Hepatocyte (in vitro differentiated cells): ENCODE measurements at regions not wholly inside any gene's neighbourhood (a gene's known extent, or its start where the extent isn't known, plus 50 kb on each side); places are given as distances from the start of the nearest gene placed in this dataset.

ENCODE experiments used
- DNase-seq: peaks from one replicate; pipeline ENCODE4 v3.0.0-alpha.2; 2016; ENCODE audit warnings: low spot score
- H2AFZ ChIP-seq: fragments of 200-600 bp; sonication (generic); 2 replicates; pipeline ENCODE4 v1.6.0; 2016; ENCODE audit warnings: antibody characterized with exemption, mild to moderate bottlenecking
- H3K27ac ChIP-seq: fragments of 200-600 bp; sonication (generic); 2 replicates; pipeline ENCODE4 v1.5.1; 2016; ENCODE audit warnings: mild to moderate bottlenecking
- H3K27me3 ChIP-seq: fragments of 200-600 bp; sonication (generic); 2 replicates; pipeline ENCODE4 v1.6.1; 2016
- H3K36me3 ChIP-seq: fragments of 200-600 bp; sonication (generic); replicated peaks from 2 replicates; pipeline ENCODE4 v1.5.1; 2016; ENCODE audit warnings: low read depth; ENCODE audit not compliant: insufficient read depth
- H3K4me1 ChIP-seq: fragments of 200-600 bp; sonication (generic); 2 replicates; pipeline ENCODE4 v1.5.1; 2016; ENCODE audit warnings: mild to moderate bottlenecking, moderate library complexity; ENCODE audit not compliant: insufficient read depth
- H3K4me2 ChIP-seq: fragments of 200-600 bp; sonication (generic); 2 replicates; pipeline ENCODE4 v1.6.0; 2016
- H3K4me3 ChIP-seq: fragments of 200-600 bp; sonication (generic); 2 replicates; pipeline ENCODE4 v1.5.1; 2016; ENCODE audit warnings: mild to moderate bottlenecking
- H3K79me2 ChIP-seq: fragments of 200-600 bp; sonication (generic); 2 replicates; pipeline ENCODE4 v1.6.0; 2017; ENCODE audit warnings: mild to moderate bottlenecking
- H3K9me2 ChIP-seq: fragments of 200-600 bp; sonication (generic); replicated peaks from 2 replicates; pipeline ENCODE4 v1.6.0; 2017; ENCODE audit warnings: mild to moderate bottlenecking; ENCODE audit not compliant: insufficient read depth
- H3K9me3 ChIP-seq: fragments of 200-600 bp; sonication (generic); 2 replicates; pipeline ENCODE4 v1.5.1; 2016; ENCODE audit warnings: low read depth, mild to moderate bottlenecking
- H4K20me1 ChIP-seq: fragments of 200-600 bp; sonication (generic); 2 replicates; pipeline ENCODE4 v1.6.0; 2016; ENCODE audit warnings: mild to moderate bottlenecking; ENCODE audit not compliant: insufficient read depth, poor library complexity, severe bottlenecking
- EZH2 ChIP-seq: fragments of 200-600 bp; sonication (generic); IDR thresholded peaks from 2 replicates; pipeline ENCODE4 v1.6.1; 2016; ENCODE audit warnings: antibody characterized with exemption, mild to moderate bottlenecking, borderline replicate concordance
- EZH2phosphoT487 ChIP-seq: fragments of 200-600 bp; sonication (generic); IDR thresholded peaks from one replicate; pipeline ENCODE4 v1.6.1; 2018; ENCODE audit warnings: antibody characterized with exemption, mild to moderate bottlenecking, low read depth, moderate library complexity; ENCODE audit not compliant: unreplicated experiment, severe bottlenecking
- WGBS: methylation state at CpG from one replicate; pipeline ENCODE4 v1.1.6; 2016; ENCODE audit warnings: low lambda C conversion rate; ENCODE audit errors: missing lambda C conversion rate; 5-methylcytosine and 5-hydroxymethylcytosine counted together
- TF ChIP-seq, protein P1 (sequence below): fragments of 200-600 bp; sonication (generic); IDR thresholded peaks from 2 replicates; pipeline ENCODE4 v1.5.1; 2016; ENCODE audit warnings: antibody characterized with exemption, mild to moderate bottlenecking; ENCODE audit not compliant: poor library complexity

DNA sequence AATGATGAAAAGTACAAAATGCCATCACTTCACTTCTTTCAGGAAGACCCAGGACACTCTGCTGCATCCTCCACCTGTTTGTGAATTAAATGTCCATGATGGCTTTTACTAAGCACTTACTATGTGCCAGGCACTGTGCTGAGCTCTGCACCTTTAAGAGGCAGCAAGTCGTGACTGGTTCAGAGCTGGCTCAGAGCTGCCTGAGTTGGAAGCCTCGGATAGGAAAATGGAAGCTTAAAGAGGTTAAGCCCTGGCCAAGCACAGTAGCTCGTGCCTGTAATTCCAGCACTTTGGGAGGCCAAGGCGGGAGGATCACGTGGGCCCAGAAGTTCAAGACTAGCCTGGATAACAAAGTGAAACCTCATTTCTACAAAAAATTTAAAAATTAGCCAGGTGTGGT is 95.6 kb downstream of the SNX5 start:
- Histone ChIP-seq H3K27me3 (no peaks in the 10 kb centered on the region), H2AFZ (no peak overlapping the region), H3K27ac (peak overlapping the region; percentile 93), H4K20me1 (no peaks in the 10 kb centered on the region), H3K4me1 (peaks cover 44% of the 10 kb centered on the region), H3K79me2 (no peaks in the 10 kb centered on the region), H3K36me3 (no peaks in the 10 kb centered on the region), H3K9me3 (no peaks in the 10 kb centered on the region), H3K9me2 (no peaks in the 10 kb centered on the region), H3K4me2 (no peak overlapping the region), H3K4me3 (no peak overlapping the region)
- TF ChIP-seq EZH2 (no peak), EZH2phosphoT487 (no peak)
- TF ChIP-seq, protein P1, sequence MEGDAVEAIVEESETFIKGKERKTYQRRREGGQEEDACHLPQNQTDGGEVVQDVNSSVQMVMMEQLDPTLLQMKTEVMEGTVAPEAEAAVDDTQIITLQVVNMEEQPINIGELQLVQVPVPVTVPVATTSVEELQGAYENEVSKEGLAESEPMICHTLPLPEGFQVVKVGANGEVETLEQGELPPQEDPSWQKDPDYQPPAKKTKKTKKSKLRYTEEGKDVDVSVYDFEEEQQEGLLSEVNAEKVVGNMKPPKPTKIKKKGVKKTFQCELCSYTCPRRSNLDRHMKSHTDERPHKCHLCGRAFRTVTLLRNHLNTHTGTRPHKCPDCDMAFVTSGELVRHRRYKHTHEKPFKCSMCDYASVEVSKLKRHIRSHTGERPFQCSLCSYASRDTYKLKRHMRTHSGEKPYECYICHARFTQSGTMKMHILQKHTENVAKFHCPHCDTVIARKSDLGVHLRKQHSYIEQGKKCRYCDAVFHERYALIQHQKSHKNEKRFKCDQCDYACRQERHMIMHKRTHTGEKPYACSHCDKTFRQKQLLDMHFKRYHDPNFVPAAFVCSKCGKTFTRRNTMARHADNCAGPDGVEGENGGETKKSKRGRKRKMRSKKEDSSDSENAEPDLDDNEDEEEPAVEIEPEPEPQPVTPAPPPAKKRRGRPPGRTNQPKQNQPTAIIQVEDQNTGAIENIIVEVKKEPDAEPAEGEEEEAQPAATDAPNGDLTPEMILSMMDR, result no peak
- 76% methylated on average over 5 of the region's 5 CpGs for WGBS
- no peak for DNase-seq

DNA sequence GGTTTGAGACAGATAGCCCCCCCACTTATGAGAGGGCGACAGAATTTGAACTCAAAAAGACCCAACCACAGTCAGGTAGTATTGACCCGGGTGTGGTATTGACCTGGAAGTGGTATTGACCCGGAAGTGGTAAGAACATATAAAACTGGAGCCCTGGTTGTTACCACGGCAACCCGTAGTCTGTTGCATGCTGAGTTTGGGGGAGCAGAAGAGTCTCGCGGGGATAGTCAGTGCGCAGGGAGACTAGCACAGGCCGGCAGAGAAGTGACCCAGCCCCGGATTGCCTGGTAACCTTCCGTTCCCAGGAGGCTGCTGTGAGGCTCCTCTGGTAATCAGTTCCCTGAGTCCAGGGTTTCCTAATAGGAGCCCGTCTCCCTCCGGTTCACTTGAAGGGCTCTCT is 96.2 kb downstream of the SNX5 start:
- Histone ChIP-seq H3K9me3 (no peaks in the 10 kb centered on the region), H2AFZ (no peak overlapping the region), H4K20me1 (no peaks in the 10 kb centered on the region), H3K4me1 (peaks cover 44% of the 10 kb centered on the region), H3K36me3 (no peaks in the 10 kb centered on the region), H3K79me2 (no peaks in the 10 kb centered on the region), H3K4me3 (no peak overlapping the region), H3K27ac (peak overlapping the region; percentile 93), H3K27me3 (no peaks in the 10 kb centered on the region), H3K4me2 (no peak overlapping the region), H3K9me2 (no peaks in the 10 kb centered on the region)
- 75% methylated on average over 13 of the region's 13 CpGs for WGBS
- TF ChIP-seq EZH2phosphoT487, result no peak
- TF ChIP-seq, protein P1, result no peak
- no peak for TF ChIP-seq EZH2
- no peak for DNase-seq

DNA sequence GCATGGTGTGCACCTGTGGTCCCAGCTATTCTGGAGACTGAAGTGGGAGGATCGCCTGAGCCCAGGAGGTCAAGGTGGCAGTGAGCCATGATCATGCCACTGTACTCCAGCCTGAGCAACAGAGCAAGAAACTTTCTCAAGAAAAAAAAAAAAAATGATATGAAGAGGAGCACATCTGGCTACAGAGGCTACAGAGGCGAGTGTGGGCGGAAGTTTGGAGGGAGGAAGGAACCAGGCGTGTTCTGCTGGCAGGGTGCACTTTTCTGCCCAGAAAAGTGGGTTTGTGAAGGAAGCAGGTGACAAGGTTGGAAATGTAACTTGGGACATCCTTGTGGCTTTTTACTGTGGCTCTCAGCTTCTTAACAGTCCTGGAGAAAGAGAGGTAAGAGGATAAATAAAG is 96.7 kb downstream of the SNX5 start:
- Histone ChIP-seq H3K4me1 (peaks cover 41% of the 10 kb centered on the region), H3K4me3 (no peak overlapping the region), H3K27ac (peak overlapping the region; percentile 93), H3K9me2 (no peaks in the 10 kb centered on the region), H3K36me3 (no peaks in the 10 kb centered on the region), H3K4me2 (no peak overlapping the region), H2AFZ (no peak overlapping the region), H4K20me1 (no peaks in the 10 kb centered on the region), H3K9me3 (no peaks in the 10 kb centered on the region), H3K79me2 (no peaks in the 10 kb centered on the region), H3K27me3 (no peaks in the 10 kb centered on the region)
- no peak for DNase-seq
- 92% methylated on average over 4 of the region's 4 CpGs for whole genome bisulfite sequencing
- TF ChIP-seq EZH2phosphoT487 (no peak), EZH2 (no peak)
- TF ChIP-seq, protein P1, result no peak

DNA sequence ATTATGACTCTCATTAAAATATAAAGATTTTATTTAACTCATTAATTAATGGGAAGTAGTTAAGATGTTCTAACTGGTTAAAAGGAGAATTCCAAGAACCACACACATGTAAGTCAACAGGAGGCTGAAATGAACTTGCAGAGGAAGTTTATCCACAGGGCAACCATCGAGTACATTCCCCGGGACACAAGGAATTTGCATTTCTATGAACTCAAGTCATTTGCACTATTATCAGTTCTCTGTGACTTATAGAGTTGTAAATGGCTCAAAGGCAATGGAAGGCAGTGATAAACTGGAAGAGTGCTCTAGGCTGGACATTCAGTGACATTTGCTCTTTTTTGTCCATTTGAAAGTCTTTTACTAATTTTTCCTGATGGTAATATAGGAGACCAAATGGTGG is 97.4 kb downstream of the SNX5 start:
- no peak for DNase-seq
- Histone ChIP-seq H3K79me2 (no peaks in the 10 kb centered on the region), H3K9me3 (no peaks in the 10 kb centered on the region), H2AFZ (no peak overlapping the region), H3K27ac (peak overlapping the region; percentile 93), H3K4me1 (peaks cover 34% of the 10 kb centered on the region), H3K36me3 (no peaks in the 10 kb centered on the region), H3K4me2 (no peak overlapping the region), H3K4me3 (no peak overlapping the region), H4K20me1 (no peaks in the 10 kb centered on the region), H3K9me2 (no peaks in the 10 kb centered on the region), H3K27me3 (no peaks in the 10 kb centered on the region)
- 17% methylated on average over 2 of the region's 2 CpGs for WGBS
- TF ChIP-seq EZH2 (no peak), EZH2phosphoT487 (no peak)
- TF ChIP-seq, protein P1, result no peak
